ENCODE measurements at regions not wholly inside any gene's neighbourhood (a gene's known extent, or its start where the extent isn't known, plus 50 kb on each side); places are given as distances from the start of the nearest gene placed in this dataset.

DNA sequence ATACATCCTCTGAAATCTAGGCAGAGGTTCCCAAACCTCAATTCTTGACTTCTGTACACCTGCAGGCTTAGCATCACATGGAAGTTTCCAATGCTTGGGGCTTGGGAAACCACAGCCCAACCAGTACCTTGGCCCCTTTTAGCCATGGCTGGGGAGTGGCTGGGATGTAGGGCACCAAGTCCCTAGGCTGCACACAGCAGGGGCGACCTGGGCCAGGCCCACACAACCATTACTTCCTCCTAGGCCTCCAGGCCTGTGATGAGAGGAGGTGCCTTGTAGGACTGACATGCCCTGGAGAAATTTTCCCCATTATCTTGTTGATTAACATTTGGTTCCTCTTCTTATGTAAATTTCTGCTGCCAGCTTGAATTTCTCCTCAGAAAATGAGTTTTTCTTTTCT lies 1387.4 kb downstream of the FSCB start:
- no peak for TF ChIP-seq EZH2 (IDR thresholded peaks at IDR 0.05; ENCODE audit: borderline replicate concordance, insufficient read depth, low read depth, low read length, poor library complexity, severe bottlenecking)
- TF ChIP-seq CTCF (IDR thresholded peaks at IDR 0.05): no peak

Measured in B cell (primary cell).